ENCODE measurements at regions not wholly inside any gene's neighbourhood (a gene's known extent, or its start where the extent isn't known, plus 50 kb on each side); places are given as distances from the start of the nearest gene placed in this dataset.

DNA sequence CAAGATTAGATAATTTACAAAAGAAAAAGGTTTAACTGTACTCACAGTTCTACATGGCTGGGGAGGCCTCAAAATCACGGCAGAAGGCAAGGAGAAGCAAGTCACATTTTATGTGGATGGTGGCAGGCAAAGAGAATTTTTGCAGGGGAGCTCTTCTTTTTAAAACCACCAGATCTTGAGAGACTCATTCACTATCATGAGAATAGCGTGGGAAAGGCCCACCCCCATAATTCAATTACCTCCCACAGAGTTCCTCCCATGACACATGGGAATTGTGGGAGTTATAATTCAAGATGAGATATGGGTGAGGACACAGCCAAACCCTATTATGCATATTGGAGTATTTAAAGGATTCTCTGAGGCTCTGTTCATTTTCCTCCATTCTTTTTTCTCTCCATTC is 138.7 kb upstream of the CADM2 start:
- intact Hi-C loops (cut with DNase I): no loop called here
- peak in 24 of 42 donors; percentile 1 to 69 (median 19) for DNase-seq

DNA sequence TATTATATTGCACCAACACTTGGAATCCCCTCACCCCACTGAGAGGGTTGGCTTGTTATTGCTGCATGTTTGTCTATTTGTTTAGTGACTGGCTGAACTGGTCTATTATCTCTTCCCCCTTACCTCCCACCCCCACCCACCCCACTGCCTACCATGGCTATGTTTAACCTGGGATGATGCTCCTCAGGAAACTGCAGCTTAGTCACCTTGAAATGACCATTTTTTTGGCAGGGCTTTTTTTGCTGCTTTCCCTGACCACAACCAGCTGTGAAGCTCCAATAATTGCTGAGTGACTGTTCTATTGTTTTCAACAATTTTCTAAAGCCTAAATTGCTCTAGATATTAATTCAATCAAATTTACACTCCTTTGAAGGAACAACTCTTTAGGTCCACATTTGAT is 137.9 kb upstream of the CADM2 start:
- intact Hi-C loops (cut with DNase I): no loop called here

DNA sequence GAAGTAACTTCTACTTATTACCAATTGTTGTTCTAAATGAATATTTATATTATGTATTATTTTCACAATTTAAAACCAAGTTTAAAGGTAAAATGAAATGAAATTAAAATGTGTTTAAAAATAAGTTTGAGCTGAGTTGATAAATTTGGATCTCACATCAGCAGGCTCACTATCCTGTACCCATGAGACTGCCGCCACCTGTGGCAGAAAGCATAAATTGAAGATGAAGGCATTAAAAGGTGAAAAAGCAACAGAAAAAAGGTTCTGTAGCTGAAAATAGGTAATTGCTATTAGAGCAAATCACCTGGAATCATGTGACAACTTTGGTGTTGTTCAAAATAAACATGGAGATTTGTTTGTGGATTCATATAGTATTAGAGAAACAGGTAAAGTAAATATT is 133.0 kb upstream of the CADM2 start:
- DNase-seq: no peak
- intact Hi-C loops (cut with DNase I): no loop called here

More for the DNA sequence above, 137.9 kb upstream of the CADM2 start:
- no peak for DNase-seq

DNA sequence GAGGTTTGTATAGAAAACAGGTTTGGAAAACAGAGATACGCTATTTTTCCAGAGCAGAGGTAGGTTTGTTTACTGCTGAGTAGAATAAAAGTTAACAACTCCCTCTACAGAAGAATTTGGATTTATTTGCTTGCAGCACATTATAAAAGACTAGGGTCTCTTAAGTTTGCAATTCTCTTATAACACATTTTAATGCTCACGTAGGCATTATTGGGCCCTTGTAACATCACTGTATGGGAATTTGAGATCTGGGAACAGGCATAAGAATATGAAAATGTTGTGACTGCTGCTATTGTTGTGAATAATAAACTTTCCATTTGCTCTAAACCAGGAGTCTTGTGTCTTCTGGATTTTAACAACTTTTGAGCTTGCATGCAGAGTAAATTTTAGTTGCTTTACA is 128.3 kb upstream of the CADM2 start:
- intact Hi-C loops (cut with DNase I): no loop called here
- DNase-seq: no peak

DNA sequence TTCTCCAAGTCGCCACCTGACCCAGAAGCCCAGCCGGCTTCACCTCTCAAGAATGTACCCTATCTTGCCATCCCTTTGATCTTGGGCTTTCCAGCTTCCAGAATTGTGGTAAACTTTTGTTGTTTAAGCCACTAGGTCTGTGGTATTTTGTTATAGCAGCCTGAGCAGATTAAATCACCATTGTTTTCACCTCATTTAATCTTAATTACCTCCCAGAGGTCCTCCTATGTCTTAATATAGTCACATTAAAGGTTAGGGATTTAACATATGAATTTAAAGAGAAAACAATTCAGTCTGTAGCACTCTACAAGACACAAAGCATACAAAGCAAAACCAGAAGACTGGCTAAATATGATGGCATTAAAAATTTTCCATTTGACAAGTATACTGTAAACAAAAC is 123.4 kb upstream of the CADM2 start:
- no peak for DNase-seq
- intact Hi-C loops (cut with DNase I): no loop called here

DNA sequence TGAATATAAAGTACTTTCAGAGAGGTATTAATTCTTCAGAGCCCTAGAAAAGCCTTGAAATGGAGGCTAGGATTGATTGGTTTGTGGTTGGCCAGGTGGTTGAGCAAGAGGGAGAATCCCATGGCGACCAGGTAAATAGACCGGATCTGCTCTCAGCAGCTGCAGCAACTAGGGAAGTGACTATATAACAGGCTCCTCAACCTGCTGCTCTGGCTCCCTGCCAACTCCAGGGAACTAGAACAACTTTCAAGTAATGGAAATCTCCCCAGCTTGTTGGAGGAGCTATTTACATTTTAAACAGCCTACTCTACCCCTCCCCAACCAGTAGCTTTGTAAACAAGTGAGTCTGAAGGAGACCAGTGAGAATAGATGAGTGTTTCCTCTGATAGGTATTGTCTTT is 121.8 kb upstream of the CADM2 start:
- DNase-seq: peak in 6 of 42 donors; percentile 3 to 26 (median 12)
- intact Hi-C loops (cut with DNase I): no loop called here

DNA sequence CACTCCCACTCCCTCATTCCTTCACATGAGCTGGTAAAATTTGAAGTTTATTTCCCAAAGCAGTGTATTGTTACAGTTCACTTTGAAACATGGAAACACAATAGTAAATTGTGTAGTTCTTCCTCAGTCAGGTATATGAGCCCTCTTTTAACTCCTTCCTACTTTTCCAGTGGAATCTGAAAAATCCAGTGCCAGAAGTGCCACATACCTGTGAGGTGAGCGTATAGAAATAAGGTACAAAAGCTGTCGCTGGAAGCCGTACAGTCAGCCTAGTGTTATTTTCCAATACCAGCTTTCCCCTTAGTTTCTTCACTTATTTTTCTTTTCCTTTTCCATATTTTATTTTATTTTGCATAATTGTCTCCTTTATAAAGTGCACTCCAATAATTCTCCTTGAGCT is 81.7 kb upstream of the CADM2 start:
- intact Hi-C loops (cut with DNase I): no loop called here
- no peak for DNase-seq

DNA sequence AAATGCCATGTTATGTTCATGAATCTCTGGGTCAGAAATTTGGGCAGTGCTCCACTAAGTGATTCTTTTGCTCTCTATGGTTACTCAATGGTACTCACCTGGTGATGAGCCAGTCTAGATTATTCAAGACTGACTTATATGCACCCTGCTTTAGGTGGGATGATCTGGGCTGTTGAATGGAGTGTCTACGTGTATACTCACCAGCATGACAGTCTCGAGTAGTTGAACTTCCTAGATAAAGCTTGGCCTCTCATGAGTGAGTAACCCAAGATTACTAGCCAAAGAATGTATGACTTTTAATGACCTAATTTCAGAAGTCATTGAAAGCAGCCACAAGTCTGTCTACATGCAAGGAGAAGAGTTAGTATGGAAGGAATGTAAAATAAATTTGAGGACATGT is 77.5 kb upstream of the CADM2 start:
- intact Hi-C loops (cut with DNase I): no loop called here
- DNase-seq: no peak

DNA sequence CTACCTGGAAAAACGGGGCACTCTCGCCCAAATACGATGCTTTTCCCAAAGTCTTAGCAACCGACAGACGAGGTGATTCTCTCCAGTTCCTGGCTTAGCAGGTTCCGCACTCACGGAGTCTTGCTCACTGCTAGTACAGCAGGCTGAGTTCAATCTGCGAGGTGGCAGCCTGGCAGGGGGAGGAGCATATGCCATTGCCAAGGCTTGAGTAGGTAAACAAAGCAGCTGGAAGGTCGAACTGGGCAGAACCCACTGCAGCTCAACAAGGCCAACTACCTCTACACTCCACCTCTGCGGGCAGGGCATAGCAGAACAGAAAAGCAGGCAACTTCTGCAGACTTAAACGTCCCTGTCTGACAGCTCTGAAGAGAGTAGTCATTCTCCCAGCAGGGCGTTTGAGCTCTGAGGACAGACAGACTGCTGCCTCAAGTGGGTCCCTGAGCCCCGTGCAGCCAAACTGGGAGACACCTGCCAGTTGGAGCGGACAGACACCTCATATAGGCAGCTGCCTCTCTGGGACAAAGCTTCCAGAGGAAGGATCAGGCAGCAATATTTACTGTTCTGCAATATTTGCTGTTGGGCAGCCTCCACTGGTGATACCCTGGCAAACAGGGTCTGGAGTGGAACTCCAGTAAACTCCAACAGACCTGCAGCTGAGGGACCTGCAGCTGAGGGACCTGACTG is 73.4 kb upstream of the CADM2 start:
- no peak for DNase-seq
- intact Hi-C loops (cut with DNase I): no loop called here

DNA sequence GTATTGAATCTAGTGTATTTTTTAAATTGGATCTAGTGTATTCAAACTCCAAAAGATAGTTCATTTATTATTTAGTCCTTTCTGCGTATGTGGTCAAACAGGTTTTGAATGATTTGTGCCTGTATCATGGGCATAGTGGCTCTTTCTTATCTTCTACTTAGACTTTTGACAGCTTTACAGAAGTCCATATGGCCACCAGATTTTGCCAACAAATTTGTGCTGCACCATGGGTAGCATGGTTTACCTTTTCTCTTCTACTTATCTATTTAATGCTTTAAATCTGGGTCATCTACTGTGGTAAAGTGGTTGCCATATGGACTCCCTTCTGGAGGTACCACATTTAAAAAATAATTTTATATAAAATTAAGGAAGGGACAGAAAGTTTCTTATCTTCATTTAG is 66.9 kb upstream of the CADM2 start:
- intact Hi-C loops (cut with DNase I): no loop called here
- no peak for DNase-seq

DNA sequence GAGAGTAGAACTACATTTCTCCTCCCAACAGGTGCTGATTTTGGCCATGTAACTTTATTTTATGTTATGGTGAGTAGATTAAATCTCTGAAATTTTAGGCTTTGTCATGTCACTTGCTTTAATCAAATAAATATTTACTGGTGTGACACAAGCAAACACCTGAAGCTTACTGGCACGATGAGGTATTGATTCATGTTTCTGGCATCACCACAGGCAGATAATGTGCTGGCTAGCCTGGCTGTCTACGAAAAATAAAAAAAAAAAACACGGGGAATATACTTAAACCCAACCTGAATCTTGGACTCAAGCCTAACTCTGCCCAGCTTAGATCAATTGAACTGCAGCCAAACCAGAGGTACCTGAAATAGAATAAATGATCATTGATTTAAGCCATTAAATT is 65.6 kb upstream of the CADM2 start:
- no peak for DNase-seq
- intact Hi-C loops (cut with DNase I): no loop called here

DNA sequence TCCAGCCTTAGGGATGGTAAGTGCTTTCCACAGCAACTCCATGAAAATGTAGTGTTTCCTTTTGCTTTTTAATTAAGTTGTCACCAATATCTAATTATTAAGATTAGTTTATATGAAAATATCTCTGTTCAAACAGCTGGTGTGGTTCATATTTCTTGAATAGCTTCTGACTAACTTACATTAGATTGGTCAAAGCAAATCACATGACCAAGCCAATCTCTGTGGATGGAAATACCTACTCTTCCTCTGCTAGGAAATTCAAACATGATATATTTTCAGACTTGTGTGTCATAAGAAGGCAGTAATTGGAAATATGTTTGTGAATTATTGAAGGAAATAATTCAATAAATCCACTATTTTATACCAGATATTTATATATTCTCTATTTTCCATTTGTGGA is 54.6 kb upstream of the CADM2 start:
- intact Hi-C loops (cut with DNase I): no loop called here
- DNase-seq: no peak

DNA sequence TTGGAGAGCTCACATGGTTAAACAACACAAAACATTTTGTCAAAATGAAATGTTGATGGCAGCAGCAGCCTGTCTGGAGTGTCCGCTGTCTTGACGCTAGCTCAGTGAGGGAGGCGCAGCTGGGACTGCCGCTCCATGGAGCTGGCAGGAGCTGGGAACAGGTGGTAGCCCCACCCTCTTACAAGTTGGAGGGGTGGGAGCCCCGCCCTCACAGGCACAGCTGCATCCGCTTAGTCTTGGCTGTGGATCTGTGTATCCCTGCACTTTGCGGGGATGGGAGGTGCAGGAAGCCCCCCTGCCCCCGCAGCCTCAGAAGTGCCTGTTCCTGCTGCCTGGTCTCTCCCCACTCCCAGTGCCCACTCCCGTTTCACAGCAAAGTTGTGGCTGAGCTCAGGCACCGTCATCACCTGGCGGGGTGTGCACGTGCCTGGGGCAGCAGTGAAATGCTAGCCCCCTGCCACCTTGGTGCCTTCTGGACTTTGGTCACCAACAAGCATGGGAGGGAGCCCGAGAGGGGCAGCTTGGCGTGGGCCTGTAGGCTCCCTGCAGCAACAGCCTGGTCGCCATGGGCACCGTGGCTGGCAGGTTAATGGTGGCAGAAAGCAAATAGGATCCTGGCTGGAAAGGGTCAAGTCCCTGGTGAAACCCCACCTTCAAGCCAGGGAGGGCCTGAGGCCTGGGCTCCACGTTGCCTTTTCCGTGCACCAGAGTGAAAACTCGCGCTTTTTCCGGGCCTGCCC is 53.8 kb upstream of the CADM2 start:
- intact Hi-C loops (cut with DNase I): no loop called here

DNA sequence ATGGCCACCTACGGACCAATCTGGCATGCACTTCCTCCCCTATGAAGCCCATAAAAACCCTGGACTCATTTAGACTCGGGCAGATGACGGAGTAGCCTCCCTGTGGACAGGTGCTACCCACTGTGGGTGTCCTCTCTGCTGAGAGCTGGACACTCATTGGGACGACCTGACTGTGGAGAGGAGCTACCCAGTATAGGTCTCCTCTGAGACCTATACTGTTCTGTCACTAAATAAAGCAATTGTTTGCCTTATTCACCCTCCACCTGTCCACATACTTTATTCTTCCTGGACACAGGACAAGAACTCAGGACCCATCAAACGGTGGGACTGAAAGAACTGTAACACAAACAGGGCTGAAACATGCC is 53.3 kb upstream of the CADM2 start:
- DNase-seq: no peak

More for the DNA sequence above, 53.8 kb upstream of the CADM2 start:
- DNase-seq: peak in 13 of 42 donors; percentile 5 to 62 (median 29)

DNA sequence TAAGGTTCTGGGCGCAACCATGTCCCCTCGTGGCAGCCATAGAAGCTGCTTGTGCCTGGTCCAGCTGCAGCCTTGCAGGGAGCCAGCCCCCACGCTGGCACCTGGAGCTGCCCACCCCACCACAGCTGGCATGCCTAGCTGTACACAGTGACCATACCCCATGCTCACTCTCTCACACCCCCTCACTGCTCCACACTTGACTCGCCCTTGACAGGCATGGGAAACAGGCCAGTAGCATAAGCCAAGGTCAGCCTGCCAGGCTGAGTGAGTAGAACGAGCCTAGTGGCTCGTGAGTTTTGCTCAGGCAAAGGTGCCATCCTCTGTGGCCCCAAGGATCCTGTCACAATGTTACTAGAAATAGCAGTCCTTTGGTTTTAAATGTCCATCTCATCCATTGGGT is 52.7 kb upstream of the CADM2 start:
- no peak for DNase-seq
- intact Hi-C loops (cut with DNase I): no loop called here

More for the DNA sequence above, 53.3 kb upstream of the CADM2 start:
- intact Hi-C loops (cut with DNase I): no loop called here

All from head of caudate nucleus (tissue), 42 donors.